HepG2 (cell line): ENCODE measurements at regions not wholly inside any gene's neighbourhood (a gene's known extent, or its start where the extent isn't known, plus 50 kb on each side); places are given as distances from the start of the nearest gene placed in this dataset.

ENCODE experiments used
- ATAC-seq: fragments of 200-7000 bp; cut with Tn5 transposase; 3 replicates; pipeline ENCODE4 v1.9.1; 2020; ENCODE audit warnings: mild to moderate bottlenecking, moderate library complexity
- BruUV-seq: library from RNA; stranded (reverse); fragments of 400-500 nt; replicated peaks from 2 replicates; lab custom pipeline; 2021; lab: Mats Ljungman, UMichigan
- CTCF ChIA-PET: fragments of 300-600 bp; formaldehyde crosslinking; extraction: SDS; loops from one replicate; lab custom pipeline; 2021; ENCODE audit warnings: low total read pairs, inconsistent platforms, low intra/inter-chr PET ratio; lab: Yijun Ruan, JAX
- POLR2A ChIA-PET: fragments of 350-600 bp; sonication (Branson Sonifier 250); formaldehyde crosslinking; loops from one replicate; lab custom pipeline; 2020; ENCODE audit warnings: antibody characterized with exemption, inconsistent platforms; lab: Yijun Ruan, JAX
- DNase-seq: peaks from one replicate; pipeline ENCODE4 v3.0.0-alpha.2; 2015; ENCODE audit warnings: low spot score
- FAIRE-seq: peaks from 3 replicates; lab custom pipeline; 2011; peaks lifted over from hg19 to GRCh38; lab: Jason Lieb, UNC
- H2AFZ ChIP-seq: one replicate; pipeline ENCODE4 v1.6.1; 2011; ENCODE audit warnings: low read length, inconsistent platforms
- H3K27ac ChIP-seq: fragments of 300-600 bp; 3 replicates; pipeline ENCODE4 v1.8.0; 2011; ENCODE audit warnings: mixed run types, mild to moderate bottlenecking, mixed read lengths, low read length, inconsistent platforms; ENCODE audit not compliant: insufficient read depth; ENCODE audit errors: extremely low read length
- H3K27me3 ChIP-seq, 2 experiments: fragments of 200-600 bp in 1 of 2; 2 replicates in 1 of 2; 3 replicates in 1 of 2; pipeline versions ENCODE4 v1.6.0 to v1.8.0; 2011; ENCODE audit warnings: low read length in 2 of 2, mild to moderate bottlenecking in 2 of 2, moderate library complexity in 2 of 2, inconsistent platforms in 1 of 2; ENCODE audit not compliant: insufficient read depth in 2 of 2, control insufficient read depth in 1 of 2
- H3K36me3 ChIP-seq, 2 experiments: fragments of 200-600 bp in 1 of 2; replicated peaks in 1 of 2; 2 replicates in 1 of 2; 3 replicates in 1 of 2; pipeline versions ENCODE4 v1.5.1 to v1.8.0; 2011; ENCODE audit warnings: low read length in 2 of 2, inconsistent platforms in 1 of 2; ENCODE audit not compliant: insufficient read depth in 2 of 2, control insufficient read depth in 1 of 2
- H3K4me1 ChIP-seq: 2 replicates; pipeline ENCODE4 v1.5.1; 2012; ENCODE audit warnings: low read length, inconsistent platforms; ENCODE audit not compliant: insufficient read depth
- H3K4me2 ChIP-seq: 2 replicates; pipeline ENCODE4 v1.6.0; 2011; ENCODE audit warnings: low read depth, low read length, inconsistent platforms
- H3K4me3 ChIP-seq, 3 experiments: fragments of 200-600 bp in 1 of 3; sonication (generic), shearing (Covaris generic) in 1 of 3; replicated peaks in 1 of 3; 2 replicates each; pipeline ENCODE4 v1.5.1; 2011 to 2016; ENCODE audit warnings: low read length in 3 of 3, inconsistent platforms in 2 of 3, low read depth in 2 of 3, mild to moderate bottlenecking in 2 of 3, control low read depth in 1 of 3, mixed read lengths in 1 of 3; ENCODE audit not compliant: insufficient read depth in 1 of 3
- H3K79me2 ChIP-seq: one replicate; pipeline ENCODE4 v1.6.1; 2011; ENCODE audit warnings: low read length, inconsistent platforms; ENCODE audit not compliant: insufficient read depth
- H3K9ac ChIP-seq: 2 replicates; pipeline ENCODE4 v1.6.0; 2011; ENCODE audit warnings: mild to moderate bottlenecking, low read depth, low read length, inconsistent platforms; ENCODE audit not compliant: insufficient read depth
- H3K9me3 ChIP-seq: 2 replicates; pipeline ENCODE4 v1.5.1; 2012; ENCODE audit warnings: mild to moderate bottlenecking, low read length
- H4K20me1 ChIP-seq: 2 replicates; pipeline ENCODE4 v1.6.0; 2011; ENCODE audit warnings: inconsistent platforms, mild to moderate bottlenecking, low read length, moderate library complexity; ENCODE audit not compliant: insufficient read depth
- AKAP8 ChIP-seq: sonication (generic); formaldehyde crosslinking; IDR thresholded peaks from 2 replicates; pipeline ENCODE4 v1.5.1; 2020; ENCODE audit warnings: mild to moderate bottlenecking, missing genetic modification reagents
- FOXO1 ChIP-seq: sonication (generic); formaldehyde crosslinking; IDR thresholded peaks from 2 replicates; pipeline ENCODE4 v1.4.0; 2020; ENCODE audit warnings: missing genetic modification reagents
- GFI1 ChIP-seq: sonication (generic); formaldehyde crosslinking; IDR thresholded peaks from 2 replicates; pipeline ENCODE4 v1.5.0; 2020; ENCODE audit warnings: missing genetic modification reagents, mild to moderate bottlenecking, borderline replicate concordance
- MED1 ChIP-seq: sonication (generic); formaldehyde crosslinking; IDR thresholded peaks from 2 replicates; pipeline ENCODE4 v1.4.0; 2020; ENCODE audit warnings: missing genetic modification reagents
- NFIB ChIP-seq: sonication (generic); formaldehyde crosslinking; IDR thresholded peaks from 2 replicates; pipeline ENCODE4 v1.9.0; 2021; ENCODE audit warnings: missing genetic modification reagents, mild to moderate bottlenecking, borderline replicate concordance
- RARA ChIP-seq: IDR thresholded peaks from 2 replicates; pipeline ENCODE4 v1.6.1; 2016; ENCODE audit warnings: missing genetic modification reagents, missing compliant biosample characterization
- SMAD1 ChIP-seq: sonication (generic); formaldehyde crosslinking; IDR thresholded peaks from 2 replicates; pipeline ENCODE4 v1.4.0; 2020; ENCODE audit warnings: missing genetic modification reagents, low read depth, mild to moderate bottlenecking, borderline replicate concordance
- SSRP1 ChIP-seq: IDR thresholded peaks from 2 replicates; pipeline ENCODE4 v1.6.1; 2016; ENCODE audit warnings: control low read depth
- ZNF235 ChIP-seq: sonication (generic); formaldehyde crosslinking; IDR thresholded peaks from 2 replicates; pipeline ENCODE4 v1.8.1; 2023; ENCODE audit warnings: mild to moderate bottlenecking, missing genetic modification reagents, borderline replicate concordance
- ZNF3 ChIP-seq: IDR thresholded peaks from 2 replicates; pipeline ENCODE4 v1.7.0; 2017; ENCODE audit warnings: inconsistent platforms
- ZNF326 ChIP-seq: sonication (generic); formaldehyde crosslinking; IDR thresholded peaks from 2 replicates; pipeline ENCODE4 v1.4.0; 2020; ENCODE audit warnings: missing genetic modification reagents, borderline replicate concordance
- ZNF660 ChIP-seq: sonication (generic); formaldehyde crosslinking; IDR thresholded peaks from 2 replicates; pipeline ENCODE4 v1.5.1; 2020; ENCODE audit warnings: mild to moderate bottlenecking, low read depth, missing genetic modification reagents, borderline replicate concordance
- ZNF772 ChIP-seq: sonication (generic); formaldehyde crosslinking; IDR thresholded peaks from 2 replicates; pipeline ENCODE4 v1.5.0; 2020; ENCODE audit warnings: mild to moderate bottlenecking, missing genetic modification reagents
- ZNF850 ChIP-seq: sonication (generic); formaldehyde crosslinking; conservative IDR thresholded peaks from 2 replicates; pipeline ENCODE4 v1.9.0; 2021; ENCODE audit warnings: mild to moderate bottlenecking, missing genetic modification reagents
- WGBS: methylation state at CpG from one replicate; pipeline ENCODE4 v1.1.6; 2017; ENCODE audit warnings: low lambda C conversion rate; 5-methylcytosine and 5-hydroxymethylcytosine counted together
- in situ Hi-C: cut with HindIII; loops from 2 replicates; pipeline ENCODE4 v1.10.0; 2017; ENCODE audit warnings: low pct_unique_long_range_greater_than_20kb; ENCODE audit not compliant: extremely low pct_ligation_motif_present
- intact Hi-C: fragments of 100-400 bp; cut with micrococcal nuclease; formaldehyde crosslinking; loops from one replicate; pipeline ENCODE4 v1.10.0; 2022; ENCODE audit not compliant: unreplicated experiment
- TF ChIP-seq, protein P1 (sequence below): sonication (generic); formaldehyde crosslinking; IDR thresholded peaks from 2 replicates; pipeline ENCODE4 v1.4.0; 2020; ENCODE audit warnings: missing genetic modification reagents
- TF ChIP-seq, protein P2 (sequence below): sonication (generic); formaldehyde crosslinking; IDR thresholded peaks from 2 replicates; pipeline ENCODE4 v1.8.1; 2023; ENCODE audit warnings: mild to moderate bottlenecking, missing genetic modification reagents
- TF ChIP-seq, protein P3 (sequence below): IDR thresholded peaks from 2 replicates; pipeline ENCODE4 v1.6.1; 2016; ENCODE audit warnings: low read depth, borderline replicate concordance

DNA sequence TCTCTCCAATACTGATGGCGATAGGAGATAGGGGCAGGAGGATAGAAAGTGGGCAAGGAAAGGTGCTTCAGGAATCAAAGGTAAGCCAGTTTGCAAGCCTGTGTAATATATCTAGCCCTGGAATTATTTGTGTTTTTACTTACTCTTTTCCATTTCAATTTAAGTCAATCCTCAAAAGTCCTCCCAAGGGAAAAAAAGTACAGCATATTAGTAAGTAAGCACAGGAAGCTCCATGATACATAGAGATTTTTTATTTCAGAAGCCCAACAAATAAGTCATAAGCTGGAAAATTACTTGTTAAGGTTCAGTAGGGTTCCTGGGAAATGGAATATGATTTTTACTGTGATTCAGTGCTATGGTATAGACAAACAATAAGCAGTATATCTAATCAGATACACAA lies 337.7 kb upstream of the DUSP10 start:
- H3K9me3 ChIP-seq = 0 out of 2 replicates have a peak, but pooled peaks cover 3% of the 10 kb centered on the region
- TF ChIP-seq FOXO1 (CRISPR knock-in tag) (no peak), ZNF326 (CRISPR knock-in tag) (no peak), NFIB (CRISPR knock-in tag) (no peak), RARA (CRISPR knock-in tag) (no peak), AKAP8 (CRISPR knock-in tag) (no peak), ZNF772 (CRISPR knock-in tag) (no peak), ZNF850 (CRISPR knock-in tag) (no peak), ZNF3 (no peak), SMAD1 (CRISPR knock-in tag) (no peak), ZNF660 (CRISPR knock-in tag) (no peak), GFI1 (CRISPR knock-in tag) (no peak), ZNF235 (no peak), SSRP1 (CRISPR knock-in tag) (no peak), MED1 (CRISPR knock-in tag) (no peak)
- TF ChIP-seq, protein P1, sequence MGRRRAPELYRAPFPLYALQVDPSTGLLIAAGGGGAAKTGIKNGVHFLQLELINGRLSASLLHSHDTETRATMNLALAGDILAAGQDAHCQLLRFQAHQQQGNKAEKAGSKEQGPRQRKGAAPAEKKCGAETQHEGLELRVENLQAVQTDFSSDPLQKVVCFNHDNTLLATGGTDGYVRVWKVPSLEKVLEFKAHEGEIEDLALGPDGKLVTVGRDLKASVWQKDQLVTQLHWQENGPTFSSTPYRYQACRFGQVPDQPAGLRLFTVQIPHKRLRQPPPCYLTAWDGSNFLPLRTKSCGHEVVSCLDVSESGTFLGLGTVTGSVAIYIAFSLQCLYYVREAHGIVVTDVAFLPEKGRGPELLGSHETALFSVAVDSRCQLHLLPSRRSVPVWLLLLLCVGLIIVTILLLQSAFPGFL (CRISPR knock-in tag) = no peak
- TF ChIP-seq, protein P2, sequence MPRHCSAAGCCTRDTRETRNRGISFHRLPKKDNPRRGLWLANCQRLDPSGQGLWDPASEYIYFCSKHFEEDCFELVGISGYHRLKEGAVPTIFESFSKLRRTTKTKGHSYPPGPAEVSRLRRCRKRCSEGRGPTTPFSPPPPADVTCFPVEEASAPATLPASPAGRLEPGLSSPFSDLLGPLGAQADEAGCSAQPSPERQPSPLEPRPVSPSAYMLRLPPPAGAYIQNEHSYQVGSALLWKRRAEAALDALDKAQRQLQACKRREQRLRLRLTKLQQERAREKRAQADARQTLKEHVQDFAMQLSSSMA (CRISPR knock-in tag) = no peak
- TF ChIP-seq, protein P3, sequence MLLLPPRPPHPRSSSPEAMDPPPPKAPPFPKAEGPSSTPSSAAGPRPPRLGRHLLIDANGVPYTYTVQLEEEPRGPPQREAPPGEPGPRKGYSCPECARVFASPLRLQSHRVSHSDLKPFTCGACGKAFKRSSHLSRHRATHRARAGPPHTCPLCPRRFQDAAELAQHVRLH = no peak
- intact Hi-C loops = no loop called here
- DNase-seq = no peak
- BruUV-seq = no TSS peak
- in situ Hi-C loops = no loop called here
- WGBS = 35% methylated on average over 1 of the region's 1 CpG
- H3K4me2 ChIP-seq = no peak overlapping the region
- H2AFZ ChIP-seq = no peak overlapping the region
- ATAC-seq = no peak
- ChIA-PET POLR2A (no interaction called here), CTCF (no interaction called here)
- H3K4me3 ChIP-seq = no peak overlapping the region
- no peak for FAIRE-seq
- H3K27me3 ChIP-seq = no peaks in the 10 kb centered on the region
- H4K20me1 ChIP-seq = no peaks in the 10 kb centered on the region
- H3K9ac ChIP-seq = no peak overlapping the region
- H3K79me2 ChIP-seq = no peaks in the 10 kb centered on the region
- no peak overlapping the region for H3K27ac ChIP-seq
- H3K4me1 ChIP-seq = peaks cover 7% of the 10 kb centered on the region; the same call in 1 of the 2 replicates
- H3K36me3 ChIP-seq = no peaks in the 10 kb centered on the region
